ENCODE measurements at regions not wholly inside any gene's neighbourhood (a gene's known extent, or its start where the extent isn't known, plus 50 kb on each side); places are given as distances from the start of the nearest gene placed in this dataset.
"Not testable (repeated sequence)": the region's sequence is repeated elsewhere in the genome, so short reads cannot be mapped to it uniquely, and the experiment has no call there.

DNA sequence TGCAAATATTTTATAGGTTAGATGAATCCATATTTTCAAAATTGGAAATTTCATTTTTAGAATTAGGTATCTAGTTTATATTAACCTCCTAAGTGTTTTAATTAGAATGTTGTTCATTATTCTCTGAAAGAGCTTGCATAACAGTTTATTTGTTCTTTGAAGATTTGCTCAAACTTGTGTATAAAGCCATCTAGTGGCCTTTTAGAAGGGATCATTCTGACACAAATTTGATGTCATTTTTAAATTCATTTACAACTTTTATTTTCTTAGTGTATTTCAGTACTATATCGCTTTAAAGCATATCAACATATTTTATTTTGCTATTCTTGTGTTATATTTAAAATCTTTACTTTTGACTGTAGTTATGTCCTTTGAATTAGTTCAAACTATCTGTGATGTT is 527.0 kb upstream of the NRG3 start:
- Histone ChIP-seq H3K4me1 (ENCODE audit: control insufficient read depth in 2 of 2, insufficient read depth in 2 of 2, low read length in 2 of 2) (no peaks in the 10 kb centered on the region), H3K4me3 (ENCODE audit: low read length in 2 of 2) (no peak overlapping the region), H3K27ac (ENCODE audit: low read depth in 1 of 2, low read length in 1 of 2) (no peak overlapping the region), H3K9me3 (ENCODE audit: control insufficient read depth in 2 of 2, insufficient read depth in 1 of 2, low read length in 1 of 2) (no peaks in the 10 kb centered on the region), H3K36me3 (ENCODE audit: control insufficient read depth in 2 of 2, insufficient read depth in 2 of 2, low read length in 1 of 2) (no peaks in the 10 kb centered on the region), H3K27me3 (ENCODE audit: control insufficient read depth in 2 of 2, insufficient read depth in 1 of 2, low read length in 1 of 2) (no peaks in the 10 kb centered on the region)
- no peak for DNase-seq (ENCODE audit: low read depth in 6 of 9, low spot score in 9 of 9)
- 96% methylated on average over 1 of the region's 1 CpG for WGBS

GRCh38 chr10:81367132-81367531 is 507.9 kb upstream of the NRG3 start:
- H3K27ac ChIP-seq (ENCODE audit: low read depth in 1 of 2, low read length in 1 of 2): no peak overlapping the region
- 26% methylated on average over 2 of the region's 2 CpGs for WGBS
- no peaks in the 10 kb centered on the region for H3K36me3 ChIP-seq (ENCODE audit: control insufficient read depth in 2 of 2, insufficient read depth in 2 of 2, low read length in 1 of 2)
- H3K4me1 ChIP-seq (ENCODE audit: control insufficient read depth in 2 of 2, insufficient read depth in 2 of 2, low read length in 2 of 2): no peaks in the 10 kb centered on the region
- H3K4me3 ChIP-seq (ENCODE audit: low read length in 2 of 2): no peak overlapping the region
- H3K27me3 ChIP-seq (ENCODE audit: control insufficient read depth in 2 of 2, insufficient read depth in 1 of 2, low read length in 1 of 2): no peaks in the 10 kb centered on the region
- H3K9me3 ChIP-seq (ENCODE audit: control insufficient read depth in 2 of 2, insufficient read depth in 1 of 2, low read length in 1 of 2): no peaks in the 10 kb centered on the region
- DNase-seq (ENCODE audit: low read depth in 6 of 9, low spot score in 9 of 9): no peak

DNA sequence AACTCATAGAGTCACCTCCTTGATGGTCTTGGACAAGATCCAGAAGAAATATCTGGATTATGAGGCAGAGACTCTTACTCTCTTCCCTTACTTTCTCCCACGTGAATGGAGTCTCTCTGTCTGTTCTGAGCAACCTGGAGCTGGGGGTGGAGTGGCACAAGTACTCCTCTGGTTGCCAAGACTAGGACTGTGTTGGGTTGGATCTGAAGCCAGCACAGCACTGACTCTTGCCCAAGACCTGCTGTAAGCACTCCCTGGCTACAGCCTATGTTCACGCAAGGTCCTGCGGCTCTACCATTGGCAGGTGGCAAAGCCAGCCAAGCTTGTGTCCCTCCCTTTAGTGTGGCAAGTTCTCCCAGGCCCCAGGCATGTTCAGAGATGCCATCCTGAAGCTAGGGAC is 488.2 kb upstream of the NRG3 start:
- Histone ChIP-seq H3K9me3 (ENCODE audit: control insufficient read depth in 2 of 2, insufficient read depth in 1 of 2, low read length in 1 of 2) (no peaks in the 10 kb centered on the region), H3K4me3 (ENCODE audit: low read length in 2 of 2) (no peak overlapping the region), H3K36me3 (ENCODE audit: control insufficient read depth in 2 of 2, insufficient read depth in 2 of 2, low read length in 1 of 2) (no peaks in the 10 kb centered on the region), H3K27me3 (ENCODE audit: control insufficient read depth in 2 of 2, insufficient read depth in 1 of 2, low read length in 1 of 2) (no peaks in the 10 kb centered on the region), H3K27ac (ENCODE audit: low read depth in 1 of 2, low read length in 1 of 2) (no peak overlapping the region), H3K4me1 (ENCODE audit: control insufficient read depth in 2 of 2, insufficient read depth in 2 of 2, low read length in 2 of 2) (no peaks in the 10 kb centered on the region)
- WGBS: 89% methylated on average over 3 of the region's 3 CpGs
- no peak for DNase-seq (ENCODE audit: low read depth in 6 of 9, low spot score in 9 of 9)

GRCh38 chr10:81403451-81403850 is 471.5 kb upstream of the NRG3 start:
- Histone ChIP-seq H3K9me3 (ENCODE audit: control insufficient read depth in 2 of 2, insufficient read depth in 1 of 2, low read length in 1 of 2) (no peaks in the 10 kb centered on the region), H3K27me3 (ENCODE audit: control insufficient read depth in 2 of 2, insufficient read depth in 1 of 2, low read length in 1 of 2) (no peaks in the 10 kb centered on the region), H3K36me3 (ENCODE audit: control insufficient read depth in 2 of 2, insufficient read depth in 2 of 2, low read length in 1 of 2) (no peaks in the 10 kb centered on the region), H3K4me3 (ENCODE audit: low read length in 2 of 2) (no peak overlapping the region), H3K27ac (ENCODE audit: low read depth in 1 of 2, low read length in 1 of 2) (no peak overlapping the region), H3K4me1 (ENCODE audit: control insufficient read depth in 2 of 2, insufficient read depth in 2 of 2, low read length in 2 of 2) (no peaks in the 10 kb centered on the region)
- 87% methylated on average over 3 of the region's 3 CpGs for WGBS
- no peak for DNase-seq (ENCODE audit: low read depth in 6 of 9, low spot score in 9 of 9)

DNA sequence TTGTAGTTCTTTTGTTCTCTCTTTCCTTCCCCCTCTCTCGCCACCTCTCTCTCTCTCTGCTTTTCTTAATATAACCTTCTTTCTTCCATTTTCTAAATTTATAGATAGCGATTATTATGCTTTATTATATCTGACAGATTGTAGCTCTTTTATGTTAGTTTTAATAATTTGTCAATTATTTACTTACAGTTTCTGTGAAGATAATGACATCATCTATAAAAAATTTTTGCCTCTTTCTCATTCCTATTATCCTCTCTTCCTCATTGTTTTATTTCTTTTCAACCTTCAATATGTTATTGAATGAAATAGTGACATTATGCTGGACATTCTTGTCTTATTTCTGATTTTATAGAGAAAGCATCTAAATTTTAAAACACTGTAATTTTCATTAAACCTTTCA is 469.6 kb upstream of the NRG3 start:
- Histone ChIP-seq H3K4me3 (ENCODE audit: low read length in 2 of 2) (no peak overlapping the region), H3K27ac (ENCODE audit: low read depth in 1 of 2, low read length in 1 of 2) (no peak overlapping the region), H3K9me3 (ENCODE audit: control insufficient read depth in 2 of 2, insufficient read depth in 1 of 2, low read length in 1 of 2) (no peaks in the 10 kb centered on the region), H3K36me3 (ENCODE audit: control insufficient read depth in 2 of 2, insufficient read depth in 2 of 2, low read length in 1 of 2) (no peaks in the 10 kb centered on the region), H3K4me1 (ENCODE audit: control insufficient read depth in 2 of 2, insufficient read depth in 2 of 2, low read length in 2 of 2) (no peaks in the 10 kb centered on the region), H3K27me3 (ENCODE audit: control insufficient read depth in 2 of 2, insufficient read depth in 1 of 2, low read length in 1 of 2) (no peaks in the 10 kb centered on the region)
- 93% methylated on average over 2 of the region's 2 CpGs for WGBS
- no peak for DNase-seq (ENCODE audit: low read depth in 6 of 9, low spot score in 9 of 9)

- Histone ChIP-seq H3K4me1 (ENCODE audit: control insufficient read depth in 2 of 2, insufficient read depth in 2 of 2, low read length in 2 of 2) (no peaks in the 10 kb centered on the region), H3K27me3 (ENCODE audit: control insufficient read depth in 2 of 2, insufficient read depth in 1 of 2, low read length in 1 of 2) (no peaks in the 10 kb centered on the region), H3K36me3 (ENCODE audit: control insufficient read depth in 2 of 2, insufficient read depth in 2 of 2, low read length in 1 of 2) (no peaks in the 10 kb centered on the region), H3K9me3 (ENCODE audit: control insufficient read depth in 2 of 2, insufficient read depth in 1 of 2, low read length in 1 of 2) (no peaks in the 10 kb centered on the region), H3K4me3 (ENCODE audit: low read length in 2 of 2) (no peak overlapping the region), H3K27ac (ENCODE audit: low read depth in 1 of 2, low read length in 1 of 2) (no peak overlapping the region)
- 24% methylated on average over 1 of the region's 1 CpG for WGBS
- no peak for DNase-seq (ENCODE audit: low read depth in 6 of 9, low spot score in 9 of 9)
Observed at GRCh38 chr10:81414038-81414437, 461.0 kb upstream of the NRG3 start.

GRCh38 chr10:81426722-81427121 is 448.3 kb upstream of the NRG3 start:
- H3K4me3 ChIP-seq (ENCODE audit: low read length in 2 of 2): no peak overlapping the region
- H3K27ac ChIP-seq (ENCODE audit: low read depth in 1 of 2, low read length in 1 of 2): no peak overlapping the region
- H3K9me3 ChIP-seq (ENCODE audit: control insufficient read depth in 2 of 2, insufficient read depth in 1 of 2, low read length in 1 of 2): no peaks in the 10 kb centered on the region
- DNase-seq (ENCODE audit: low read depth in 6 of 9, low spot score in 9 of 9): no peak
- H3K4me1 ChIP-seq (ENCODE audit: control insufficient read depth in 2 of 2, insufficient read depth in 2 of 2, low read length in 2 of 2): no peaks in the 10 kb centered on the region
- no peaks in the 10 kb centered on the region for H3K27me3 ChIP-seq (ENCODE audit: control insufficient read depth in 2 of 2, insufficient read depth in 1 of 2, low read length in 1 of 2)
- H3K36me3 ChIP-seq (ENCODE audit: control insufficient read depth in 2 of 2, insufficient read depth in 2 of 2, low read length in 1 of 2): no peaks in the 10 kb centered on the region

- H3K27me3 ChIP-seq (ENCODE audit: control insufficient read depth in 2 of 2, insufficient read depth in 1 of 2, low read length in 1 of 2): no peaks in the 10 kb centered on the region
- no peaks in the 10 kb centered on the region for H3K9me3 ChIP-seq (ENCODE audit: control insufficient read depth in 2 of 2, insufficient read depth in 1 of 2, low read length in 1 of 2)
- 86% methylated on average over 2 of the region's 2 CpGs for WGBS
- no peak overlapping the region for H3K4me3 ChIP-seq (ENCODE audit: low read length in 2 of 2)
- H3K27ac ChIP-seq (ENCODE audit: low read depth in 1 of 2, low read length in 1 of 2): no peak overlapping the region
- no peak for DNase-seq (ENCODE audit: low read depth in 6 of 9, low spot score in 9 of 9)
- H3K36me3 ChIP-seq (ENCODE audit: control insufficient read depth in 2 of 2, insufficient read depth in 2 of 2, low read length in 1 of 2): no peaks in the 10 kb centered on the region
- no peaks in the 10 kb centered on the region for H3K4me1 ChIP-seq (ENCODE audit: control insufficient read depth in 2 of 2, insufficient read depth in 2 of 2, low read length in 2 of 2)
Observed at GRCh38 chr10:81428456-81429134, 446.4 kb upstream of the NRG3 start.

- Histone ChIP-seq H3K27ac (ENCODE audit: low read depth in 1 of 2, low read length in 1 of 2) (no peak overlapping the region), H3K27me3 (ENCODE audit: control insufficient read depth in 2 of 2, insufficient read depth in 1 of 2, low read length in 1 of 2) (no peaks in the 10 kb centered on the region), H3K9me3 (ENCODE audit: control insufficient read depth in 2 of 2, insufficient read depth in 1 of 2, low read length in 1 of 2) (peaks cover 0 to 3% of the 10 kb centered on the region in 2 donors), H3K4me1 (ENCODE audit: control insufficient read depth in 2 of 2, insufficient read depth in 2 of 2, low read length in 2 of 2) (no peaks in the 10 kb centered on the region), H3K36me3 (ENCODE audit: control insufficient read depth in 2 of 2, insufficient read depth in 2 of 2, low read length in 1 of 2) (no peaks in the 10 kb centered on the region), H3K4me3 (ENCODE audit: low read length in 2 of 2) (no peak overlapping the region)
- DNase-seq (ENCODE audit: low read depth in 6 of 9, low spot score in 9 of 9): no peak
- 82% methylated on average over 2 of the region's 2 CpGs for WGBS
Observed at GRCh38 chr10:81439445-81439844, 435.5 kb upstream of the NRG3 start.

- DNase-seq (ENCODE audit: low read depth in 6 of 9, low spot score in 9 of 9); H3K4me1 ChIP-seq (ENCODE audit: control insufficient read depth in 2 of 2, insufficient read depth in 2 of 2, low read length in 2 of 2): not testable (repeated sequence)
- whole genome bisulfite sequencing: 97% methylated on average over 21 of the region's 21 CpGs
Observed at GRCh38 chr10:81441624-81442023, 433.4 kb upstream of the NRG3 start.

More at GRCh38 chr10:81441624-81442023, 433.4 kb upstream of the NRG3 start:
- not testable (repeated sequence) for H3K36me3 ChIP-seq (ENCODE audit: control insufficient read depth in 2 of 2, insufficient read depth in 2 of 2, low read length in 1 of 2); H3K27ac ChIP-seq (ENCODE audit: low read depth in 1 of 2, low read length in 1 of 2); H3K27me3 ChIP-seq (ENCODE audit: control insufficient read depth in 2 of 2, insufficient read depth in 1 of 2, low read length in 1 of 2); H3K9me3 ChIP-seq (ENCODE audit: control insufficient read depth in 2 of 2, insufficient read depth in 1 of 2, low read length in 1 of 2); H3K4me3 ChIP-seq (ENCODE audit: low read length in 2 of 2)
